ENCODE measurements at regions not wholly inside any gene's neighbourhood (a gene's known extent, or its start where the extent isn't known, plus 50 kb on each side); places are given as distances from the start of the nearest gene placed in this dataset.
"Not testable (repeated sequence)": the region's sequence is repeated elsewhere in the genome, so short reads cannot be mapped to it uniquely, and the experiment has no call there.

DNA sequence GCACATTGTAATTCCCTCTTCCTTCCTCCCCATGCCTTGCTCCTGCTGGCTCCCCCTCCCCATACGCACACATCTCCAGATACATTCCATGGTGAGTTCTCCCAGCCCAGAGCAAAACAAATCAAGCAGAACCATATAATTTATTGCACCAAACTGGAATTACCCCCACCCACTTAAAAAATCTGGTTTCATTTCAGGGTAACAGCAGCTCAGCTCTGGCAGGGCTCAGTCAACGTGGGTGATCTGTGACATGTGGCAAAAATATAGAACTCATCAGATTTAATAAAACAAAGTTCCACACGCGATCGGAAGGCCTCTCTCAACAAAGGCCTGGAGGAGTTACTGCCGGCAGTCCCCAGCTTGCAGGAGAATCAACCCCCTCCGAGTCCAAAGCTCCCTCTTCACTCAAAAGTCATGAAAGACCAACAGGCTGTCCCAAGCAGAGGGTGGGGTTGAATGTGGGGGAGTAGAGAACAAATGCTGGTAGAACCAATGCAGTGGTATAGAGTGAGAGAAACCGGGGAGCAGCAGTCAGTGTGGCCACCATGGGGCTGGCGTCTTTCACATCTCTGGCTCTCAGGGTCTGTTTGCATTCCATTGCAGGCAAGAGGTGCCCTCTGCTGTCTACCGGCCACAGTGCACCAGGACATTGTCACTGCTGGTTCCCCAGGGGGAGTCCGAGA lies 323.3 kb upstream of the NT5E start:
- DNase-seq = peak; percentile 7

DNA sequence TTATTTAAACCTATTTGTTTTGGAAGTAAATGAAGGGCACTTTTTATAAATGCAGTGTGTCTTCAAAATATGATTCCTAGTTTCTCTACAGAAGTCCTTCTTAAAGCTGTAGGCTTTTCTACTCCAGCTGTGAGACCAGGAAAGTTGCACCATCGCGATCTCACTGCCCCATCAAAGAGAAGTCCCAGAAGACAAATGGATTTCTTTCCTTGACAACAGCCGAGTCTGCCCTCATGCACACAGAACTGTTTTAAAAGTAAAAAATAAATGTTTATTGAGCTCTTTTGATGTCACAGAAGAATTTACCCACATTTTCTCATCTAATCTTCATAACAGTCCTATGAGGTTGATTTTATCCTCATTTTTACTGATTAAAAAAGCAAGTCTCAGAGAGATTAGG lies 324.4 kb upstream of the NT5E start:
- DNase-seq = no peak

DNA sequence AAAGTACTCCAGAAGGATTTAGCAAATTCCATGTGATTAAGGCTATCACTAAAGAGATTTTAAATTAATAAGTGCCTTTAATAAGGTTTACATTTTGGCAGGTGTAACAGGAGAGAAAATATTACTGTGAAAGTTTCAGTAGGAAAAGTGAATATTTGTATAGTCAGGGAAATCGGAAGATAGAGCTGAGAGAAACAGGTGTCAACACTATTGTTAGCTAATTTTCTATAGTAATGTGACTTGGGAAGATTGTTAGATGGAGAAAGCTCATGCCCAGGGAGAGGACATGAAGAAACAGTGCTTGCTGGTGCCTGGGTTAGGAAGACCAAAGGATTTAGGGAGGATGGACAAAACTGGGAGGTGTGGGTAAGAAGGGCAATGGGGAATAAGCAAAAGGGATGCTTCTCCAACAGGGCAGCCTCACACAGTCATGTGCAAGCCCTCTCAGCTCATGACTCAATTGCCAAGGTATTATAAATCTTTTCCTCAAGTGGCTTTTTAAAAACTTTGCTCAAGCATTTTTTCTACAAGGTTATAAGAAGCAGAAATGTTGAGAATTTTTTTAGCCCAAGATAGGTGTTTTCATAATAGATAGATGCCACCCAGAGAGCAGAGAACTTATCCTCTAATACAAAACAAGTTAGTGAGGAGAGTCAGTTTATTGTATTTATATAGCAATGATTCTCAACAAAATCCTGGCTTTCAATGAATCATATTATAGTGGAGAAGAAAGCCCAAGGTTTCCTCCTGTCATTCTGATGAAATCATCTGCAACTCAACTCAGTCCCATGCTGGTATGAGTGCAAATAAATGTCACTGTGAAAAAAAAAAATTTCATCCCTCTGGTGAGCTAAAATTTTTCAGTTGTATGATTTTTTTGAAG lies 325.2 kb upstream of the NT5E start:
- DNase-seq = no peak

DNA sequence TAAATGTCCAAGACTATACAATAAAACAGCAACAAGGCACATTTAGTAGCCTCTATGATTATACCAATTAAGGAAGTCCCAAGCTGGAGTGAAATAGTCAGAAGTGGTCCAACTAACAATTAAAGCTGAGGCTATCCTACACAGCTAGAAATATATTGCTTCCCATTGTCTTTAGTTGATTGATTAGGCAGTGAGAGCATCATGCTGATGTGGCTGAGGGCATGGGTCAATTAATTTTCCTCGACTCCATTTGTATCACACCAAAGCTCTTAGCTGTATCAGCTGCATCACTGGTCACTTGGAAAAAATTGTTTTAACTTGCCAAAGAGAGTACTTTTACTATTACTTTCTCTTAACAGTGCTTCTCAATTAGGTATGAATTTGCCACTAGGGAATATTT lies 328.7 kb upstream of the NT5E start:
- no peak for DNase-seq

DNA sequence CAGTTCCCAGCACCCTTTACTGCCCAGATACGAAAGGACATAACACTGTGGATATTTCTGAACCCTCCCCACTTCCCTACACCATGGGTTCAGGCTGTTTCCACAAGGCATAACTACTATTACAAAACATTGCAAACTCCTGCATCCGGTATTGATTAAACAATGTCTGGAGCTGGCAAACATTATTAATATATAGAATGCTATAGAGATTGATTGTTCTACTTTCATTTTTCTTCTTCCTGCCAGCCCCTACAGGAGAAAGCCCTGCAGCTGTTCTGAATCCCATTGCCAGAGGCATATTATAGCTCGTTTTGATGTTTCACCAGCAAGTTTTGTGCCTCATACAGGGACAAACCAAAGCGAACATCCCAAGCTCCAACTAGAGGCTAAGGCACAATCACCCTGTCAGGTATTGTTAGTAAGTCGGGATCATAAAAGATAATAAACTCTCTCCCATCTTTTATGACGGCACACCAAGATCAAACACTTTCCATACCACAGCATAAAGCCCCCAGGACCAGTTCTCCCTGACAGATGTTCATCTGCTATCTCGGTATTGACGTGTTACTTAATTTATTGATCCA lies 331.1 kb upstream of the NT5E start:
- DNase-seq = no peak

DNA sequence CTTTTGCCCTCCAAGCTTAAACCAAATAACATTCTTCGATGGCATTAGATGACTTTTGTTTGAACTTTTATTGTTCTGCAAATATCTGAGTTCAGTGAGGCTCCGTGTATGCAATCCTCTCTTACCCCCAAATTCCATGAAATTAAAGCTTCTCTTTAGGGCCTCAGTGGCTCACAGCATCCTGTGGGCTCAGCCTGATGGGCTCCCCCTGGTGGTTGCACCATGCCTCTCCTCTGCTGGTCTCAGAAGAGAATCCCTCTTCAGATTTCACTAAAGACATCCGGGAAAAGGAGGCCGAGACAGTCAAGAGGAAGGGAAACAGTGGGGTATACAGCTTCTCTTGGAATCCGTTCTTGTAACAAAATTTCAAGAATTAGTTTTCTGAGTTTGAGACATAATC lies 331.6 kb upstream of the NT5E start:
- no peak for DNase-seq

DNA sequence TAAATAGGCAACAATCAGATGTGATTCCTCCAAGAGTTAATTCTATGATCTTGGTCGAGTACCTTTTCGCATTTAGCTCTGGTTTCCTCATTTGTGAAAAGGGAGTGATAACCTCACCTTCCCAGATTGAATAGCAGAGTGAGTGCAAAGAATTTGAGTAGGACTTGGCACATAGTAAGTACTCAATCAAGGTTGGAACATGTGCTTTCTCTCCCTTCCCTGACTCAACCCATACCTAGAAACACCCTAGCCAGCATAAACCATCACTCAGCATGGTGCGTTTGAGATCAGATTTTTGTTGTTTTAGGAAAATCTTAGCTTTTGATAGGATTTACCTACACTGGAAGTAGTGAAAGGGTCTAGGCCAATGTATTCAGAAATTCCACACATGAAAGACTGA lies 333.4 kb upstream of the NT5E start:
- no peak for DNase-seq

DNA sequence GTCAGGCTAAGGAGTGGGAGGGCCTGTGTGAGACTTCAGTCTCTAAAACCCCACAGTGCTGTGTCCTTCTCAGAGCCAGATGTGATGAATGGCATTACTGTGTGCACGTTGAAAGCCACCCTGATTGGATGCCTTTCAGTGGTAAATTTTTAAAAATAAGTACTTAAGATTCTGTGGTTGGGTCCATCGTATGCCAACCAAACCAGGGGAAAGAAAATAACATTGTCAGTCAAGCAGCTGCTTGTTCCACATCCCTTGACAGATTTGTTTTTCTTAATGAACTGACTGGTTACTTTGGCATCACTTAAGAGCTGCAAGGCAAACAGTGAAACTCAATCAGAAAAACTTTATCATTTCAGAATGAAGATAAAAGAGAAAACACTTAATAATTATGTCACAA lies 334.0 kb upstream of the NT5E start:
- no peak for DNase-seq

DNA sequence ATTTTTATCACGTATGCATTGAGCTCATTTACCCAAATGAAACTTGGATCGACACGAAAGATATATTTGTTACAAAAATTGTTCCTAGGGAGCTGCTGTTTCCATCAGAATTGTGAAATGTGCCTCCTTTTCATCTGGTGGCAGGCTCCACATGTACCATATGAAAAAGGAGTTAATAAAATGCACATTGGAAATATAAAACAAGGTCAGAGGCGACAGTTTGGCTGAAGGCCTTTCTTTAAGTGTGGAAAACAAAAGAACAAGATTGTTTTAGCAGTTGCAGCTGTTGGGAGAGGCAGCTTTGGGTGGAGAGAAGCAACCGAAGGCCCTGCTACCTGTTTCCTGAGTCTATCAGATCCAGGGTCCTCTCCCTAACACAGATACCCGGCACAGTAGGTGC lies 334.5 kb upstream of the NT5E start:
- DNase-seq = no peak

DNA sequence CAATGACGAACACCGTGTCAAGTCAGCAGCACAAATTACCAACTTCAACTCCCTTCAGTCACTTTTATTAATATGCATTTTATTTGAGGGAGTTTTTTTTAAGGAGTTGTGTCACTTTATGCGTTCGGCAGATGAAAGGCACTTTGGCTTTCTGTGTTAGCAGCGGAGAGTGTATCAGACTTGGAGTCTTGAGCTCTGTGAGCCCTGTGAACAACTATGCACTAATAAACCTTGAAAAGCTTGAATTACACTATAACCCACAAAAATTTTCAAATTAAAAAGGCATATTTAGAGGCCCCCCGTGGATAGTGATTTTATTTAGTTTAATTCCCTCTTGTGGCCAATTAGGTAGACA lies 335.3 kb upstream of the NT5E start:
- no peak for DNase-seq

DNA sequence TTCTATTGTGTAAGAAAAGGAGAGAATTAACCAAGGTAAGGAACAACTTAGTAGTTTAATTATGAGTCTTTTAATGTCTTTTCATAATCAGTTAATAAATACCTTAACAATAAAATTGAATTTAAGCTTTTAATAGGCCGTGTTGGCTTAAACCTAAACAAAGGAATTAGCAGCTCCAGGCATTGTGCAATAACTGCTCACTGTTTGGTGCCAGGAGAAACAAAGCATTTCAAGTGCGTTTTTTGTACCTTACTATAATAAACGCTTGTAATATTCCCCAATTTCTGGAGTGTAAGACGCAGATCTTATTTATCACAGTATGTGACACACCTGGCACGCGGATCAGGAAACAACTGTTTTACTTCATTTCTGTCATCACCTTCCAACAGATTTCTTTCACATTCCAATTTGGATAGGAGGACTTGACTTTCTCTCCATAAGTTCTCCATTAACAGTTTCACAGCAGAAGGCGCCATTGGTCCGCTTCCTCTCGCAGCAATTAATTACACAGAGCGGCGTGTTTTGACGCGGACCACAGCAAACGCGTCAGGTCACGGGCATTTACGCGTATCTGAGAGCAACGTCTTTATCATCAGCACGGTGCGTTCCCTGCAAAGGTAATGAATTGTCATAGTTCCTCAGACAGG lies 335.8 kb upstream of the NT5E start:
- no peak for DNase-seq

DNA sequence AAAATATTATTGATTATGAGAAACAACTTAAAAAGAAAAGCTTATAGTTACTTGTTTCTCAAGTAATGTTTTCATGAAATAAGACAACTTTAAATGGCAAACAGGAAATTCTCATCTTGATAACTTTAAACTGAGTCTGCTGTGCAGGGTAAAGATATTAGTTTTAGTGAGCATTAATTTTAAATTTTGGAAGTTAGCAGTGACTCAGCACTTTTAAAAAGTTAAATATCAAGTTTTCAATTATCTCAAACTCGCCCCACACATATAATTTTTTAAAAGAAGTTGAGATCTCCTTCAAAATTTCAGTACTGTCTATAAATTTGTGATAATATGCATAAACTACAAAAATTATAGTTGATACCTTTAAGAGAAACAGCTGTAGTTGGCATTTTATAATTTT lies 337.3 kb upstream of the NT5E start:
- DNase-seq = no peak

DNA sequence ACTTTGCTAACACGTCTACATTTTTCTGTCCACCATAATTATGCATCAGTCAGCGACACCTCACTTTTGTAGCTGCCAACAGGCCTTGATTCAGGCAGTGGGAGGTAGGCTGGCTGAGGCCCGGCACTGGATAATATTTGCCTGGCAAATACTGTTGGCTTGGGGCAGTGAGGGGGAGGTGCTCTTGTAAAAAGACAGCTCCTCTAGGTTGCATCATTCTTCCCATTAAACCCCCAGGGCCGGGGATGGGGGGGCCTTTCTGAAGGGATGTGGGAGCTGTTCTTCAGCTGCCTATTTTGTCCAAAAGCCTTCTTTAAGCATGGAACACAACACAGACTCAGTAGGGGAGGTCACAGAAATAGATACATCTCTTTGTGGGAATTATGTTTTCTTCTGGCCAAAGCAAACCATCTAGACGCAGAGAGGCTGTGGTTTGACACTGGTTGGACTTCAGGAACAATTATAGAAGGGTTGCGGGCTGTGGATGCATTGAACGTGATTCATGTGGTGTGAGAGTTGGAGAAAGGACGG lies 338.3 kb upstream of the NT5E start:
- no peak for DNase-seq

DNA sequence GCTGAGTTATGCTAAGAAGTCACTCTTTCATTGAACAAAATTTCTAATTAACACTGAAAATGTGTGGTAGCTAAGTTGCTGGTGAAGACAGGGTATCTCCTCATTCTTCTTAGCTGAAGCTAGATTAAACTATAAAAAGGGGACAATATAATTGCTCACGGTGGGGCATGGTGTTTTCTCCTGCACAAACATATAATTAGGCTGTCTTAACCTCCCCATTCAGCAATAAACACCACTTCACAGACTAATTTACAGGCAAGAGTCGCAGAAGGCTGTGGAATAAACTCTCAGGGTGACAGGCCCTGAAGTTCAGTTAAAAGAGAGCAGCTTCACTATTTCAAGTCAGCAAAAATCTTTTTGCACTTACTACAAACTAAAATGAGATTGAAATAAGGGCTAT lies 338.9 kb upstream of the NT5E start:
- DNase-seq = no peak

DNA sequence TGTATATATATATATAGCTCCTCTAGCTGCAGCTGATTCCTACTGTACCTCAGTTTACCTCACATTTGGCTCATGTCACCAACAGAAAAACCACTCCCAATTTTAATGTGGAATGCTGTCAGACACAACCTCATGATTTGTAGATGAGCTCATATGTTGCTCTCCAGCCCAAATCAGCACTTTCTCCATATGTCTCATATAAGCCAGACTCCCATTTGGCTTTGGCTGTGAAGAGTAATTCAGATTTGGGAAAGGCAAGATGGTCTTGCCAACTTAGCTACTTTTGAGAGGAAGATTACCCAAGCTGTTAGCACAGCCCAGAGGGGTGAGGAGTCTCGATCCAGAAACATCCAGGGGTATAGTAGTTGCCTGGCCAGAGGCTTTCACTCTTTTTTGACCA lies 342.2 kb upstream of the NT5E start:
- no peak for DNase-seq

DNA sequence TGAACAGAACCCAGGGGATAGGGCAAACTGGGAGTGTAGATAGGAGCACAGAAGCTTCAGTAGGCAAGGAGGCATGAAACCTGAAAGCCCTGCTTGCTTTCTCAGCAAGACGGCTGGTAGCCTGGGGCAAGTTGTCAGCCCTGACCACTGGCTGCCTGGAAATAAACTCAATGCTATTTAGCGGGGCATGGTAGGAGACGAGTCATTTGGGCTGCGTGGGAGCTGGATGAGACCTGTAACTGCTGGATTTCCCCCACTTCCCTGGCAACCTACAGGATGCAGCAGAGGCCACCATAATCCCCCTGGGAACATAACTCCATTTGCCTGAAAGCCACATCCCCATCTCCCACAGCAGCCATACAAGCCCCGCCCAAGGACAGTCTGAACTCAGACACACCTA lies 332.6 kb upstream of the TBX18 start:
- DNase-seq = no peak

DNA sequence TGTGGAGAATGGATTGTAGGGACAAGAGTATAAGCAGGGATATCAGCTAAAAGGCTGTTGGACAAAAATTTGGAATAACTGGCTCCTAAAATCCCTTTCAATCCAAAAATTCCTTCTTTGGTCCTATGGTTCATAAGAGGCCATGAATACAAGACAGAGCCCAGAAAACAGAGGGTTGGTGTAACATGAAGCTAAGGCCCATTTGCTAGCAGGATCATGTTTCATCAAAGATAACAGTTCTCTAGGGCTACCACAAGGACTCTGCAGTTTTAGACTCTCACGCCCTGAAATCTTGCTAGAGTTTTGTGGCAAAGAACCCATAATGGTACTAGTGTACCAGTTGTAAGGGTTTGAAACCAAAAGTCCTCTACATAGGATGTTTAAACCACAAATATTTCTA lies 327.8 kb upstream of the TBX18 start:
- DNase-seq = no peak

DNA sequence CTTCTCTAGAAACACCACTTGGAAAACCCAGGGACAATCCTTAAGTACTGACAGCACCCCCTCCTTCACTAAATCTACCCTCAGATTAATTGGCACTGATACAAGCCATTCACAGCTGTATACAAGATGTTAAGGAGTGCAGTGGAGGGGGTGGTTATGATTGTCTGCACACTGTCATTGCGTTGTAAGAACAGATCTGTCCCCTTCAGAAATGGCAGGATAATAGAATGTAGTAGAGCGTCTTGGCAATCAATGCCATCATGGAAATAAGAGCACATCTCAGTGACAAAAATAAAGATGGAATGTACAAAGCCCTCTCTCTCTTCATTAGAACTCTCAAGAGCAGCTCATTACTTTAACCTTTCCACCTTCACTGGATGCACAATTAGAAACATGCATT lies 324.9 kb upstream of the TBX18 start:
- DNase-seq = no peak

DNA sequence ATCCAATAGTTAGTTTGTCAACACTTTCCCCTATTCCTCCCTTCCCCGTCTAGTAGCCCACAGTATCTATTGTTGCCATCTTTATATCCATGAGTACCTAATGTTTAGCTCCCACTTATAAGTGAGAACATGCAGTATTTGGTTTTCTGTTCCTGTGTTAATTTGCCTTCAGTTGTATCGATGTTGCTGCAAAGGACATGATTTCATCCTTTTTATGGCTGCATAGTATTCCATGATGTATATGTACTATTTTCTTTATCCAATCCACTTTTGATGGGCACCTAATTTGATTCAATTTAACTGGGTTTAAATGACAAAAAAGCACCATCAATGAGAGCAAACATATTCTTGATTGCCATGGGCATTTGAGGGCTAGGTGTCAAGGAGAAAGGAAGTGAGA lies 321.5 kb upstream of the TBX18 start:
- DNase-seq = no peak

DNA sequence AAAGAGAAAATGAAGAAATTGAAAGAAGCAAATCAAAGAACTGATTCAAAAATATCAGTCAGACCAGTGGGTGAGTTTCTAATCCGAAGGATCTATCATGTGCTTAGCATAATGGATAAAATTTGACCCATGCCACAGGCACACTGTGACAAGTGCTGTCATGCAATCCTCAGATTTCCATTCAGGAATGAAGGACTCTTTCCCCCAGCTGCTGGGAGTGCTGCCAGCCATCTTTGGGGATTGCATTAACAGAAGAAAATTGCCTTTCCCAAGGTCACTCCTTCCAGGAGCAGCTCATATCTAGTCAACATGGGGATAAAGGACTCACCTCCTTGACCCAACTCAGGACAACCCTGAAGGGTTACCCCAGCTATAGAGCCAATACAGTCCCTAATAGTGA lies 316.7 kb upstream of the TBX18 start:
- no peak for DNase-seq

DNA sequence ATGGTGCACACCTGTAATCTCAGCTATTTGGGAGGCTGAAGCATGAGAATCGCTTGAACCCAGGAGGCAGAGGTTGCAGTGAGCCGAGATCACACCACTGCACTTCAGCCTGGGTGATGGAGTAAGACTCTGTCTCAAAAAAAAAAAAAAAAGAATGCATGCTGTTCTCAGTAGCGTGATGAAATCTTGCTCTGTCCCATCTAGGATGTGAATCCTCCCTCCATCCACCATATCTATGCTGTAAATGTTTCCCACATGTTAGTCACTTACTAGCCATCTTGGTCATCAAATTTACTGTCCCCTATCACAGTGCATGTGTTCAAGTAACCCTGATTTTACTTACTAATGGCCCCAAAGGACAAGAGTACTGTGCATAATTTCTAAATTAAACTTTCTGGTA lies 315.4 kb upstream of the TBX18 start:
- DNase-seq = no peak

DNA sequence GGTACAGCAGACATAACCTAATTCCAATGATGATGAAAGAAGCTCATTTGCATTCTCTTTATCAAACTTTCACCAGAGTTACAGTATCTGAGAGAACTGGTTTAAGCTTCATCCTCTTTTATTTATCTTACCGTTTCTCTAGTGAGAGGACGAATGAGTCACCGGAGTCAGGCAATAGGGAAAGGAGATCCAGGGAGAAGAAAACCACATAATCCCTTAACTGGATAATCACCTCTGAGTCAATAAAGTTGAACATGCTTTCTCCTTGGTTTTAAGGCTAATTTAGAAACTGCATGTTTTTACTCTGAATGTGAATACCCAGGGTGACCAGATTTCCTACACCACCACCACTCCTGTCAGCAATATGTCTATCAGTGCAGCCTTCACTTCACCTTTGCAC lies 313.7 kb upstream of the TBX18 start:
- DNase-seq = no peak

DNA sequence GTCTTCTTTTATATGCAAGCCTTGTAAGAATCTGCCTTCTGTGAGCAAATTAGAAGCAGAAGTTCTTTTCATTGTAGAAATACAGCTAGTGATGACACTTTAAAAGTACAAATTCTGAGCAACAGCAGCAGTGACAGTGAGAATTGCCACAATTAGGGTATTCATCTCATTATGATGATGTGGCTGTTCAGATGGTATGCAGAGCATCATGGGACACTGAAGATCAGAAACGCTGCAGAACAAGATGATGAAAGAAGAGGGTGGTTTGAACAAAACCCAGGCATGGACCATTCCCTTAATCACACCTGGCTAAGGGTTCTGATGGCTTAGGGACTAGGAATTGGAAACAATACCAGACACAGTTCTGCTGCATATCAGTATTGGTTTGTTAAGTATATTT lies 312.7 kb upstream of the TBX18 start:
- no peak for DNase-seq

DNA sequence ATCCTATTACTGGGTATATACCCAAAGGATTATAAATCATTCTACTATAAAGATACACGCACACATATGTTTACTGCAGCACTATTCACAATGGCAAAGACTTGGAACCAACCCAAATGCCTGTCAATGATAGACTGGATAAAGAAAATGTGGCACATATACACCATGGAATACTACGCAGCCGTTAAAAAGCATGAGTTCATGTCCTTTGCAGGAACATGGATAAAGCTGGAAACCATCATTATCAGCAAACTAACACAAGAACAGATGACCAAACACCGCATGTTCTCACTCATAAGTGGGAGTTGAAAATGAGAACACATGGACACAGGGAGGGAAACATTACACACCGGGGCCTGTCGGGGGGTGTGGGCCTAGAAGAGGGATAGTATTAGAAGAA lies 307.4 kb upstream of the TBX18 start:
- DNase-seq = not testable (repeated sequence)

Data from activated CD4-positive, alpha-beta T cell treated with anti-CD3 and anti-CD28 coated beads, Interleukin-2, amount 50 U/mL, for 16 hours (primary cell).